Caco-2 (cell line): ENCODE measurements at regions not wholly inside any gene's neighbourhood (a gene's known extent, or its start where the extent isn't known, plus 50 kb on each side); places are given as distances from the start of the nearest gene placed in this dataset.

Source experiments
- BruUV-seq: library from RNA; stranded (reverse); fragments of 400-500 nt; replicated peaks from 2 replicates; lab custom pipeline; 2021; lab: Mats Ljungman, UMichigan
- CTCF ChIA-PET: fragments of 300-600 bp; sonication (Branson Sonifier 250); formaldehyde crosslinking; loops from one replicate; lab custom pipeline; 2022; ENCODE audit warnings: antibody characterized with exemption; lab: Charles Lee
- POLR2A ChIA-PET: fragments of 300-600 bp; sonication (Branson Sonifier 250); formaldehyde crosslinking; loops from one replicate; lab custom pipeline; 2022; ENCODE audit warnings: antibody characterized with exemption; lab: Charles Lee
- DNase-seq, 2 experiments: peaks; one replicate each; pipeline versions ENCODE4 v3.0.0 to v3.0.0-alpha.2; 2020 to 2022
- H3K27me3 ChIP-seq: replicated peaks from 2 replicates; pipeline ENCODE4 v1.6.0; 2011; ENCODE audit warnings: low read length; ENCODE audit not compliant: control insufficient read depth, insufficient read depth
- H3K36me3 ChIP-seq: 2 replicates; pipeline ENCODE4 v1.5.1; 2011; ENCODE audit warnings: low read length; ENCODE audit not compliant: control insufficient read depth, insufficient read depth
- H3K4me1 ChIP-seq: fragments of 250-450 bp; sonication (Bioruptor Pico); 2 replicates; pipeline ENCODE4 v1.5.1; 2020; ENCODE audit warnings: mild to moderate bottlenecking
- H3K4me3 ChIP-seq: 2 replicates; pipeline ENCODE4 v1.5.1; 2011; ENCODE audit warnings: low read depth, mild to moderate bottlenecking, control low read depth, low read length
- H3K9me3 ChIP-seq: fragments of 250-450 bp; sonication (Bioruptor Pico); 2 replicates; pipeline ENCODE4 v1.5.1; 2020; ENCODE audit warnings: mild to moderate bottlenecking, moderate library complexity
- H3K27ac Mint-ChIP-seq: one replicate; pipeline ENCODE4 v1.8.0; 2022; ENCODE audit warnings: mixed read lengths; ENCODE audit not compliant: unreplicated experiment
- H3K27me3 Mint-ChIP-seq: one replicate; pipeline ENCODE4 v1.8.0; 2022; ENCODE audit warnings: mixed read lengths; ENCODE audit not compliant: insufficient read depth, unreplicated experiment
- H3K36me3 Mint-ChIP-seq: one replicate; pipeline ENCODE4 v1.8.0; 2022; ENCODE audit warnings: mild to moderate bottlenecking, mixed read lengths; ENCODE audit not compliant: insufficient read depth, unreplicated experiment
- H3K4me1 Mint-ChIP-seq: one replicate; pipeline ENCODE4 v1.8.0; 2022; ENCODE audit warnings: low read depth, mixed read lengths; ENCODE audit not compliant: unreplicated experiment
- H3K4me3 Mint-ChIP-seq: one replicate; pipeline ENCODE4 v1.8.0; 2022; ENCODE audit warnings: mild to moderate bottlenecking, moderate library complexity, mixed read lengths; ENCODE audit not compliant: unreplicated experiment
- H3K9me3 Mint-ChIP-seq: one replicate; pipeline ENCODE4 v1.8.0; 2022; ENCODE audit warnings: mixed read lengths; ENCODE audit not compliant: unreplicated experiment
- CTCF ChIP-seq, 2 experiments: fragments of 200-600 bp in 1 of 2; IDR thresholded peaks; 1 replicate in 1 of 2; 2 replicates in 1 of 2; pipeline versions ENCODE4 v1.5.1 to v1.8.0; 2011 to 2022; ENCODE audit warnings: antibody characterized with exemption in 1 of 2, control low read depth in 1 of 2, inconsistent platforms in 1 of 2, low read depth in 1 of 2, low read length in 1 of 2, mild to moderate bottlenecking in 1 of 2, moderate library complexity in 1 of 2; ENCODE audit not compliant: insufficient read depth in 1 of 2, severe bottlenecking in 1 of 2, unreplicated experiment in 1 of 2
- intact Hi-C: fragments of 100-400 bp; cut with micrococcal nuclease; formaldehyde crosslinking; loops from one replicate; pipeline ENCODE4 v1.10.0; 2022; ENCODE audit not compliant: unreplicated experiment

DNA sequence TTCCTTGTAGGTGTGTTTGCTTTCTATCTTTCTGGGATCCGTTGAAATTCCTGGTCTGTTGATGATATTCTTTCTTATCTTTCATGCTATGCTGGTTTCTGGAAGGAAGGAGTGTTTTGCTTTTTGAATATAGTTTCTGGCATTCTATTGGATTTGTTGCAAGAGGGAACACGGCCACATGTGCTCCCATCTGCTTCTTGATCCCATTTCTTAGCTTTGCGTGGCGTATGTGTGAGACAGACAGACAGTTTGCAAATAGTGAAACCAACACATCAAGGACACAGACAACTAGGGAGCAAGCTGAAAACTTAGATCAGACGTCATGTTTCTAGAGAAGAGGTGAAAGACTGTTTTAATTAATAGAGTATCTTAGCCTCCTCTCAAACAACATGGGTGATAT lies 261.9 kb upstream of the PUDP start:
- Mint-ChIP-seq H3K36me3 (no peaks in the 10 kb centered on the region), H3K27me3 (no peaks in the 10 kb centered on the region), H3K27ac (no peak overlapping the region), H3K4me1 (peaks cover 9% of the 10 kb centered on the region), H3K4me3 (no peak overlapping the region), H3K9me3 (no peaks in the 10 kb centered on the region)
- no TSS peak for BruUV-seq
- H3K4me1 ChIP-seq = no peaks in the 10 kb centered on the region
- DNase-seq = no peak
- H3K9me3 ChIP-seq = no peaks in the 10 kb centered on the region
- H3K4me3 ChIP-seq = no peak overlapping the region
- POLR2A ChIA-PET = no interaction called here
- intact Hi-C loops = no loop called here
- H3K36me3 ChIP-seq = no peaks in the 10 kb centered on the region
- H3K27me3 ChIP-seq = no peaks in the 10 kb centered on the region
- no peak for TF ChIP-seq CTCF (IDR thresholded peaks at IDR 0.05; ENCODE audit: insufficient read depth in 1 of 2, low read depth in 1 of 2, low read length in 1 of 2, severe bottlenecking in 1 of 2, unreplicated experiment in 1 of 2)
- CTCF ChIA-PET = no interaction called here

DNA sequence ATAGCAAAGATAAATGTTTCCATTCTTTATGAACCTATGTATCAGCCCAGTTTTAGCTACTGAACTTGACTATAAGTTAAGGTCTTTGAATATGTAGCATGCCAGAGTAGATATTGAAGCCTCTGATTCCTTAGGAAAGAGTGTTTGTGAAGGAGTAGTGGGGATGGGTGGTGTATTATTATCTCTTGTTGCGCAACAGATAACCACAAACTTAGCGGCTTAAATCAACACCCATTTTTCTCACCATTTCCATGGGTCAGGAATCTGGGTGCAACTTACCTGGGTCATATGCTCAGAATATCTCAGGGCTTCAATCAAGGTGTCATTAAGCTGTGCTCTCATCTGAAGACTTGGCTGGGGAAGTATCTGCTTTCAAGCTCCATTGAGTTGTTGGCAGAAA lies 251.4 kb upstream of the PUDP start:
- no peak for TF ChIP-seq CTCF (IDR thresholded peaks at IDR 0.05; ENCODE audit: insufficient read depth in 1 of 2, low read depth in 1 of 2, low read length in 1 of 2, severe bottlenecking in 1 of 2, unreplicated experiment in 1 of 2)
- POLR2A ChIA-PET = no interaction called here
- H3K4me1 Mint-ChIP-seq = peaks cover 2% of the 10 kb centered on the region
- no peak overlapping the region for H3K4me3 Mint-ChIP-seq
- H3K27me3 Mint-ChIP-seq = no peaks in the 10 kb centered on the region
- Histone ChIP-seq H3K9me3 (no peaks in the 10 kb centered on the region), H3K27me3 (no peaks in the 10 kb centered on the region), H3K4me3 (no peak overlapping the region), H3K36me3 (no peaks in the 10 kb centered on the region), H3K4me1 (no peaks in the 10 kb centered on the region)
- no TSS peak for BruUV-seq
- DNase-seq = no peak
- H3K27ac Mint-ChIP-seq = no peak overlapping the region
- intact Hi-C loops = no loop called here
- CTCF ChIA-PET = no interaction called here
- H3K36me3 Mint-ChIP-seq = no peaks in the 10 kb centered on the region
- H3K9me3 Mint-ChIP-seq = no peaks in the 10 kb centered on the region

GRCh38 chrX:7390441-7390840 lies 242.5 kb upstream of the PUDP start:
- ChIA-PET POLR2A (no interaction called here), CTCF (no interaction called here)
- H3K4me3 ChIP-seq = no peak overlapping the region

More at GRCh38 chrX:7390441-7390840, 242.5 kb upstream of the PUDP start:
- Mint-ChIP-seq H3K4me3 (no peak overlapping the region), H3K27me3 (no peaks in the 10 kb centered on the region), H3K4me1 (no peaks in the 10 kb centered on the region), H3K36me3 (no peaks in the 10 kb centered on the region), H3K9me3 (peaks cover 9% of the 10 kb centered on the region), H3K27ac (no peak overlapping the region)
- intact Hi-C loops = no loop called here
- DNase-seq = no peak
- Histone ChIP-seq H3K9me3 (no peaks in the 10 kb centered on the region), H3K36me3 (no peaks in the 10 kb centered on the region), H3K4me1 (no peaks in the 10 kb centered on the region), H3K27me3 (no peaks in the 10 kb centered on the region)
- no TSS peak for BruUV-seq
- TF ChIP-seq CTCF (IDR thresholded peaks at IDR 0.05; ENCODE audit: insufficient read depth in 1 of 2, low read depth in 1 of 2, low read length in 1 of 2, severe bottlenecking in 1 of 2, unreplicated experiment in 1 of 2) = no peak
